ENCODE measurements at regions not wholly inside any gene's neighbourhood (a gene's known extent, or its start where the extent isn't known, plus 50 kb on each side); places are given as distances from the start of the nearest gene placed in this dataset.

GRCh38 chr6:156416391-156416790, 360.8 kb upstream of the ARID1B start:
- DNase-seq (ENCODE audit: low read depth in 2 of 2): no peak

- no peak for DNase-seq (ENCODE audit: low read depth in 2 of 2)
Measured at GRCh38 chr6:156413154-156413553, 364.0 kb upstream of the ARID1B start.

GRCh38 chr6:156410649-156411048, 366.5 kb upstream of the ARID1B start:
- DNase-seq (ENCODE audit: low read depth in 2 of 2): no peak

GRCh38 chr6:156408655-156409054, 368.5 kb upstream of the ARID1B start:
- DNase-seq (ENCODE audit: low read depth in 2 of 2): no peak

- no peak for DNase-seq (ENCODE audit: low read depth in 2 of 2)
Measured at GRCh38 chr6:156407334-156407733, 369.8 kb upstream of the ARID1B start.

- no peak for DNase-seq (ENCODE audit: low read depth in 2 of 2)
Measured at GRCh38 chr6:156406688-156407087, 370.5 kb upstream of the ARID1B start.

GRCh38 chr6:156406099-156406498, 371.1 kb upstream of the ARID1B start:
- DNase-seq (ENCODE audit: low read depth in 2 of 2): no peak

- no peak for DNase-seq (ENCODE audit: low read depth in 2 of 2)
Measured at GRCh38 chr6:156402628-156403027, 374.6 kb upstream of the ARID1B start.

- DNase-seq (ENCODE audit: low read depth in 2 of 2): no peak
Measured at GRCh38 chr6:156402227-156402626, 375.0 kb upstream of the ARID1B start.

GRCh38 chr6:156400487-156400886, 376.7 kb upstream of the ARID1B start:
- DNase-seq (ENCODE audit: low read depth in 2 of 2): no peak

GRCh38 chr6:156398966-156399365, 378.2 kb upstream of the ARID1B start:
- DNase-seq (ENCODE audit: low read depth in 2 of 2): no peak

- DNase-seq (ENCODE audit: low read depth in 2 of 2): no peak
Measured at GRCh38 chr6:156398371-156398770, 378.8 kb upstream of the ARID1B start.

- DNase-seq (ENCODE audit: low read depth in 2 of 2): no peak
Measured at GRCh38 chr6:156396791-156397418, 380.3 kb upstream of the ARID1B start.

GRCh38 chr6:156396068-156396771, 381.0 kb upstream of the ARID1B start:
- DNase-seq (ENCODE audit: low read depth in 2 of 2): no peak

- DNase-seq (ENCODE audit: low read depth in 2 of 2): no peak
Measured at GRCh38 chr6:156395276-156395675, 381.9 kb upstream of the ARID1B start.

GRCh38 chr6:156392648-156393047, 384.5 kb upstream of the ARID1B start:
- DNase-seq (ENCODE audit: low read depth in 2 of 2): no peak

GRCh38 chr6:156391977-156392376, 385.2 kb upstream of the ARID1B start:
- DNase-seq (ENCODE audit: low read depth in 2 of 2): no peak

GRCh38 chr6:156391061-156391672, 386.0 kb upstream of the ARID1B start:
- DNase-seq (ENCODE audit: low read depth in 2 of 2): no peak

- DNase-seq (ENCODE audit: low read depth in 2 of 2): no peak
Measured at GRCh38 chr6:156390621-156391020, 386.6 kb upstream of the ARID1B start.

- DNase-seq (ENCODE audit: low read depth in 2 of 2): no peak
Measured at GRCh38 chr6:156389296-156389695, 387.9 kb upstream of the ARID1B start.

GRCh38 chr6:156387472-156387871, 389.7 kb upstream of the ARID1B start:
- no peak for DNase-seq (ENCODE audit: low read depth in 2 of 2)

GRCh38 chr6:156383059-156383458, 394.1 kb upstream of the ARID1B start:
- no peak for DNase-seq (ENCODE audit: low read depth in 2 of 2)
